Spleen (tissue), 7 donors: ENCODE measurements at regions not wholly inside any gene's neighbourhood (a gene's known extent, or its start where the extent isn't known, plus 50 kb on each side); places are given as distances from the start of the nearest gene placed in this dataset.

Experiments used
- POLR2A ChIP-seq, 3 donors: fragments of 450-650 bp; IDR thresholded peaks; one replicate each; pipeline ENCODE4 v1.5.1; 2017; ENCODE audit warnings: antibody characterized with exemption in 3 of 3, mild to moderate bottlenecking in 1 of 3
- TF ChIP-seq, protein P1 (sequence below), 11 experiments: fragments of 200-600 bp in 7 of 11; fragments of 450-650 bp in 4 of 11; sonication (generic) in 4 of 11; IDR thresholded peaks in 8 of 11; conservative IDR thresholded peaks in 3 of 11; 1 replicate in 7 of 11; 2 replicates in 4 of 11; pipeline versions ENCODE4 v1.4.0 to v1.8.0; 2016 to 2021; ENCODE audit warnings: antibody characterized with exemption in 11 of 11, inconsistent platforms in 4 of 11, mild to moderate bottlenecking in 1 of 11
- donor health status: DM: no; HTN: no; CAD: no; lungs with moderate emphysema.
- donor health status: DM: no; HTN: no; CAD: no.
- donor health status: DM: no; HTN: no; CAD: no.

DNA sequence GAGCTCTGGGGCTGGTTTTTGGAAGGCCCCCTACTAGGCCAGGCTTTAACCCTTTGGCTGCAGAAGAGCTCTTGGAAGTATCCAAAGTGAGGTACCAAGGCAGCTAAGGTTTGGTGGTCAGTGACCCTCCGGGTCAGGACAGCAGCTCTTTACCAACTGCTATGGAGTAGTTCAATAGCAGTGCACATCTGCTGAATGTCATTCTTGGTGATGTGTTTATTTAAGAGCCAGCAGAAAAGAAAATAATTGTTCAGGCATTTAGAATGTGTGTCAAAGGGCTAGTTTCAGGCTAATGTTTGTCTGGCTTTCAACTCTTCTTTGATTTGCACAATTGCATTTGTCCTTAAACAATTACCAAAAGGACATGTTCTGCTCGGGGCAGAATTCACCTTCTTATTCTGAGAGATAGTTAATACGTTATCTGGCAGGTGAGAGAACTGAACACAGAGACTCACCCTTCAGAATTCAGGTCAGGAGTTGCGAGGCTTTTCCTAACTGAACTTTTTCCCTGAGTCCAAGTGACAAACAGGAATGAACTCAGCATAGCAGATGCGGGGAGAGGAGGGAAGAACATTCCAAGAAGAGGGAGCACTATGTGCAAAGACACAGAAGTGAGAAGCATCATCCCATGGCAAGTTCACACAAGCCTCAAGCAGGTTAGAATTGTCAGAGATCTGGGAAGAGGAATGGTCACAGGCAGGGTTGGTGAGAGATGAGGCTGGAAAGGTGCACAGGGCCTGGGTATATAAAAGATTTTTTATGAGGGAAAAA is 556.7 kb upstream of the TLE4 start:
- TF ChIP-seq, protein P1, sequence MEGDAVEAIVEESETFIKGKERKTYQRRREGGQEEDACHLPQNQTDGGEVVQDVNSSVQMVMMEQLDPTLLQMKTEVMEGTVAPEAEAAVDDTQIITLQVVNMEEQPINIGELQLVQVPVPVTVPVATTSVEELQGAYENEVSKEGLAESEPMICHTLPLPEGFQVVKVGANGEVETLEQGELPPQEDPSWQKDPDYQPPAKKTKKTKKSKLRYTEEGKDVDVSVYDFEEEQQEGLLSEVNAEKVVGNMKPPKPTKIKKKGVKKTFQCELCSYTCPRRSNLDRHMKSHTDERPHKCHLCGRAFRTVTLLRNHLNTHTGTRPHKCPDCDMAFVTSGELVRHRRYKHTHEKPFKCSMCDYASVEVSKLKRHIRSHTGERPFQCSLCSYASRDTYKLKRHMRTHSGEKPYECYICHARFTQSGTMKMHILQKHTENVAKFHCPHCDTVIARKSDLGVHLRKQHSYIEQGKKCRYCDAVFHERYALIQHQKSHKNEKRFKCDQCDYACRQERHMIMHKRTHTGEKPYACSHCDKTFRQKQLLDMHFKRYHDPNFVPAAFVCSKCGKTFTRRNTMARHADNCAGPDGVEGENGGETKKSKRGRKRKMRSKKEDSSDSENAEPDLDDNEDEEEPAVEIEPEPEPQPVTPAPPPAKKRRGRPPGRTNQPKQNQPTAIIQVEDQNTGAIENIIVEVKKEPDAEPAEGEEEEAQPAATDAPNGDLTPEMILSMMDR (IDR thresholded peaks at IDR 0.05 in 8 of 11, conservative IDR thresholded peaks at IDR 0.05 in 3 of 11): no peak
- no peak for TF ChIP-seq POLR2A (IDR thresholded peaks at IDR 0.05)
